ENCODE measurements at regions not wholly inside any gene's neighbourhood (a gene's known extent, or its start where the extent isn't known, plus 50 kb on each side); places are given as distances from the start of the nearest gene placed in this dataset.

GRCh38 chr3:22010997-22011396, 260.0 kb upstream of the ZNF385D start:
- Histone ChIP-seq H3K79me2 (ENCODE audit: insufficient read depth) (no peaks in the 10 kb centered on the region), H3K36me3 (replicated peaks in 1 of 2; ENCODE audit: control insufficient read depth in 1 of 2, insufficient read depth in 2 of 2, low read length in 1 of 2) (no peaks in the 10 kb centered on the region), H3K4me3 (ENCODE audit: low read depth in 2 of 2, low read length in 1 of 2) (no peak overlapping the region), H3F3A (replicated peaks; ENCODE audit: insufficient read depth) (no peaks in the 10 kb centered on the region), H4K20me1 (ENCODE audit: insufficient read depth) (no peaks in the 10 kb centered on the region), H3K27me3 (ENCODE audit: insufficient read depth) (no peaks in the 10 kb centered on the region), H3K9me3 (no peaks in the 10 kb centered on the region), H2AFZ (ENCODE audit: low read depth) (no peak overlapping the region), H3K9ac (no peak overlapping the region), H3K4me2 (no peak overlapping the region), H3K9me2 (no peaks in the 10 kb centered on the region), H3K27ac (ENCODE audit: low read depth in 2 of 2, low read length in 1 of 2) (no peak overlapping the region), H3K4me1 (ENCODE audit: control insufficient read depth in 1 of 2, insufficient read depth in 2 of 2, low read depth in 1 of 2, low read length in 1 of 2) (no peaks in the 10 kb centered on the region; a peak in 1 of 4 replicates)
- TF ChIP-seq USF2 (IDR thresholded peaks at IDR 0.05; ENCODE audit: borderline replicate concordance, low read depth, low read length) (no peak), TEAD4 (IDR thresholded peaks at IDR 0.05; ENCODE audit: borderline replicate concordance, insufficient read depth) (no peak), TAF1 (IDR thresholded peaks at IDR 0.05; ENCODE audit: borderline replicate concordance, low read depth, low read length) (no peak), FOXJ3 (CRISPR knock-in tag; IDR thresholded peaks at IDR 0.05) (no peak), SIN3A (IDR thresholded peaks at IDR 0.05; ENCODE audit: borderline replicate concordance, low read depth, low read length) (no peak), RCOR1 (IDR thresholded peaks at IDR 0.05; ENCODE audit: low read length) (no peak), POLR2AphosphoS5 (IDR thresholded peaks at IDR 0.05; ENCODE audit: low read depth, low read length) (no peak), EP300 (IDR thresholded peaks at IDR 0.05; ENCODE audit: borderline replicate concordance in 1 of 2, low read depth in 1 of 2, low read length in 1 of 2) (no peak), CTCF (IDR thresholded peaks at IDR 0.05) (no peak)
- 37% methylated on average over 2 of the region's 2 CpGs for WGBS (ENCODE audit: low lambda C conversion rate)
- ChIA-PET CTCF (interaction anchor here (0.8 to 1.2 kb wide), 2 partner anchors 11 to 20 kb away, joined by 3 read pairs; no protein-coding TSS in a partner anchor), POLR2A (no interaction called here)
- no peak for DNase-seq

- ChIA-PET POLR2A (no interaction called here), CTCF (interaction anchor here (1.8 kb wide), 1 partner anchor 7 kb away, joined by 4 read pairs; no protein-coding TSS in a partner anchor)
These were observed 261.5 kb upstream of the ZNF385D start for GRCh38 chr3:22012471-22012870.

More at GRCh38 chr3:22012471-22012870, 261.5 kb upstream of the ZNF385D start:
- Histone ChIP-seq H4K20me1 (ENCODE audit: insufficient read depth) (no peaks in the 10 kb centered on the region), H3K9me2 (no peaks in the 10 kb centered on the region), H3K4me2 (no peak overlapping the region), H3K27me3 (ENCODE audit: insufficient read depth) (no peaks in the 10 kb centered on the region), H3F3A (replicated peaks; ENCODE audit: insufficient read depth) (no peaks in the 10 kb centered on the region), H3K4me1 (ENCODE audit: control insufficient read depth in 1 of 2, insufficient read depth in 2 of 2, low read depth in 1 of 2, low read length in 1 of 2) (no peaks in the 10 kb centered on the region; a peak in 1 of 4 replicates), H3K27ac (ENCODE audit: low read depth in 2 of 2, low read length in 1 of 2) (no peak overlapping the region), H3K4me3 (ENCODE audit: low read depth in 2 of 2, low read length in 1 of 2) (no peak overlapping the region), H3K9ac (no peak overlapping the region), H2AFZ (ENCODE audit: low read depth) (no peak overlapping the region), H3K36me3 (replicated peaks in 1 of 2; ENCODE audit: control insufficient read depth in 1 of 2, insufficient read depth in 2 of 2, low read length in 1 of 2) (no peaks in the 10 kb centered on the region), H3K9me3 (no peaks in the 10 kb centered on the region), H3K79me2 (ENCODE audit: insufficient read depth) (no peaks in the 10 kb centered on the region)
- TF ChIP-seq TEAD4 (IDR thresholded peaks at IDR 0.05; ENCODE audit: borderline replicate concordance, insufficient read depth), result no peak
- DNase-seq, result no peak

All from SK-N-SH (cell line).